ENCODE measurements at regions not wholly inside any gene's neighbourhood (a gene's known extent, or its start where the extent isn't known, plus 50 kb on each side); places are given as distances from the start of the nearest gene placed in this dataset.

DNA sequence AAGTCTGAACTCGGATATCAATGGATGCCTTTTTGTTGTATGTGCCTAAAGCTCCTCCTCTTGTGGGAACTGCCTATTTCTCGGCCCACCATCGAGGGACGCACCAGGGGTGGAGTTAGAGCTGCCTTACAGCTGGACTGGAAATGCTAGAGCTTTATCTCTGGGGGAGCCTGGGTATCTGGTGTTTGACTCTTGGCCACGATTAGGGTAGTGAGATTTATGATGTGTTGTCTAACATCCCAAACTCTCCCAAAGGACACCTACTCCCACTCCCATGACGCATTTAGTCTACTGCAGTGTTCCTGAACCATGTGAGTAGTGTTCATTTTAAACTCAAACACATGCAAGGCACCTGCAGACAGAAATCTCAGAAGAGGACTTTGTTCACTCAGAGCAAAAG, 594.8 kb downstream of the METTL4 start:
- H3K36me3 Mint-ChIP-seq, result peaks cover 19% of the 10 kb centered on the region
- ATAC-seq (no peak), DNase-seq (ENCODE audit: low spot score) (no peak)
- H3K27me3 Mint-ChIP-seq (ENCODE audit: low read depth), result peaks cover 25% of the 10 kb centered on the region
- peaks cover 44% of the 10 kb centered on the region for H3K9me3 Mint-ChIP-seq
- no peak overlapping the region for H3K4me3 Mint-ChIP-seq
- TF ChIP-seq, protein P1, sequence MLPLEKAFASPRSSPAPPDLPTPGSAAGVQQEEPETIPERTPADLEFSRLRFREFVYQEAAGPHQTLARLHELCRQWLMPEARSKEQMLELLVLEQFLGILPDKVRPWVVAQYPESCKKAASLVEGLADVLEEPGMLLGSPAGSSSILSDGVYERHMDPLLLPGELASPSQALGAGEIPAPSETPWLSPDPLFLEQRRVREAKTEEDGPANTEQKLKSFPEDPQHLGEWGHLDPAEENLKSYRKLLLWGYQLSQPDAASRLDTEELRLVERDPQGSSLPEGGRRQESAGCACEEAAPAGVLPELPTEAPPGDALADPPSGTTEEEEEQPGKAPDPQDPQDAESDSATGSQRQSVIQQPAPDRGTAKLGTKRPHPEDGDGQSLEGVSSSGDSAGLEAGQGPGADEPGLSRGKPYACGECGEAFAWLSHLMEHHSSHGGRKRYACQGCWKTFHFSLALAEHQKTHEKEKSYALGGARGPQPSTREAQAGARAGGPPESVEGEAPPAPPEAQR (CRISPR knock-in tag; IDR thresholded peaks at IDR 0.05), result no peak
- TF ChIP-seq, protein P2, sequence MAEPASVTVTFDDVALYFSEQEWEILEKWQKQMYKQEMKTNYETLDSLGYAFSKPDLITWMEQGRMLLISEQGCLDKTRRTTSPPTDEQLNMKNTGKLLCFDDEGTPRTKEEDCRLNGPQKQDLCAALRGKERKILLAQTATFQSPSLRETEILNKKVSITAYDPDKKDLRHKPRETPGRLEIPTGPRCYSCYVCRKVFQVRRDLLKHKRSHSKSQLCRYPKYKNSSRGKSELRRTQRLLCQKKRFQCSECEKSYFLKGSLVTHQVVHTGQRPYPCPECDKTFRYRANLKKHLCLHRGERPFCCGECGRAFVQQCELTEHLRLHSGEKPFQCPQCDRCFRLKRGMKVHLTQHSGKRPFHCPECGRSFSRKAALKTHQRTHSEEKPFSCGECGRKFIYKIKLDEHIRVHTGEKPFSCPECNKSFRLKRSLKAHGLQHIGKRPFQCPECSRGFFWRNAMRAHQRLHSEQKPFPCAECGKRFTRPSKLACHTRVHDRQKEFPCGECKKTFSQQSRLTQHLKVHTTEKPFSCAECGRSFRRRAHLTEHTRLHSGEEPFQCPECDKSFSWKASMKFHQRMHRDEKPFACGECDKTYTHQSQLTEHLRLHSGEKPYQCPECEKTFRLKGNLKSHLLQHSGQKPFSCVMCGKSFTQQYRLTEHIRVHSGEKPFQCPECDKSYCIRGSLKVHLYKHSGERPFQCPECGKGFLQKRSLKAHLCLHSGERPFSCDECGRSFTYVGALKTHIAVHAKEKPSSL (CRISPR knock-in tag; conservative IDR thresholded peaks at IDR 0.05), result no peak
- TF ChIP-seq JUN (CRISPR knock-in tag; IDR thresholded peaks at IDR 0.05) (no peak), ELF4 (CRISPR knock-in tag; IDR thresholded peaks at IDR 0.05; ENCODE audit: low read depth) (no peak), ZNF423 (CRISPR knock-in tag; IDR thresholded peaks at IDR 0.05) (no peak), CBFB (CRISPR knock-in tag; IDR thresholded peaks at IDR 0.05; ENCODE audit: low read depth) (no peak), FOXJ3 (CRISPR knock-in tag; IDR thresholded peaks at IDR 0.05; ENCODE audit: borderline replicate concordance) (no peak), SMAD3 (CRISPR knock-in tag; IDR thresholded peaks at IDR 0.05; ENCODE audit: borderline replicate concordance) (no peak)
- TF ChIP-seq, protein P3, sequence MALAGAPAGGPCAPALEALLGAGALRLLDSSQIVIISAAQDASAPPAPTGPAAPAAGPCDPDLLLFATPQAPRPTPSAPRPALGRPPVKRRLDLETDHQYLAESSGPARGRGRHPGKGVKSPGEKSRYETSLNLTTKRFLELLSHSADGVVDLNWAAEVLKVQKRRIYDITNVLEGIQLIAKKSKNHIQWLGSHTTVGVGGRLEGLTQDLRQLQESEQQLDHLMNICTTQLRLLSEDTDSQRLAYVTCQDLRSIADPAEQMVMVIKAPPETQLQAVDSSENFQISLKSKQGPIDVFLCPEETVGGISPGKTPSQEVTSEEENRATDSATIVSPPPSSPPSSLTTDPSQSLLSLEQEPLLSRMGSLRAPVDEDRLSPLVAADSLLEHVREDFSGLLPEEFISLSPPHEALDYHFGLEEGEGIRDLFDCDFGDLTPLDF (CRISPR knock-in tag; IDR thresholded peaks at IDR 0.05), result no peak
- TF ChIP-seq, protein P4, sequence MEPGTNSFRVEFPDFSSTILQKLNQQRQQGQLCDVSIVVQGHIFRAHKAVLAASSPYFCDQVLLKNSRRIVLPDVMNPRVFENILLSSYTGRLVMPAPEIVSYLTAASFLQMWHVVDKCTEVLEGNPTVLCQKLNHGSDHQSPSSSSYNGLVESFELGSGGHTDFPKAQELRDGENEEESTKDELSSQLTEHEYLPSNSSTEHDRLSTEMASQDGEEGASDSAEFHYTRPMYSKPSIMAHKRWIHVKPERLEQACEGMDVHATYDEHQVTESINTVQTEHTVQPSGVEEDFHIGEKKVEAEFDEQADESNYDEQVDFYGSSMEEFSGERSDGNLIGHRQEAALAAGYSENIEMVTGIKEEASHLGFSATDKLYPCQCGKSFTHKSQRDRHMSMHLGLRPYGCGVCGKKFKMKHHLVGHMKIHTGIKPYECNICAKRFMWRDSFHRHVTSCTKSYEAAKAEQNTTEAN (CRISPR knock-in tag; IDR thresholded peaks at IDR 0.05), result no peak
- TF ChIP-seq, protein P5, sequence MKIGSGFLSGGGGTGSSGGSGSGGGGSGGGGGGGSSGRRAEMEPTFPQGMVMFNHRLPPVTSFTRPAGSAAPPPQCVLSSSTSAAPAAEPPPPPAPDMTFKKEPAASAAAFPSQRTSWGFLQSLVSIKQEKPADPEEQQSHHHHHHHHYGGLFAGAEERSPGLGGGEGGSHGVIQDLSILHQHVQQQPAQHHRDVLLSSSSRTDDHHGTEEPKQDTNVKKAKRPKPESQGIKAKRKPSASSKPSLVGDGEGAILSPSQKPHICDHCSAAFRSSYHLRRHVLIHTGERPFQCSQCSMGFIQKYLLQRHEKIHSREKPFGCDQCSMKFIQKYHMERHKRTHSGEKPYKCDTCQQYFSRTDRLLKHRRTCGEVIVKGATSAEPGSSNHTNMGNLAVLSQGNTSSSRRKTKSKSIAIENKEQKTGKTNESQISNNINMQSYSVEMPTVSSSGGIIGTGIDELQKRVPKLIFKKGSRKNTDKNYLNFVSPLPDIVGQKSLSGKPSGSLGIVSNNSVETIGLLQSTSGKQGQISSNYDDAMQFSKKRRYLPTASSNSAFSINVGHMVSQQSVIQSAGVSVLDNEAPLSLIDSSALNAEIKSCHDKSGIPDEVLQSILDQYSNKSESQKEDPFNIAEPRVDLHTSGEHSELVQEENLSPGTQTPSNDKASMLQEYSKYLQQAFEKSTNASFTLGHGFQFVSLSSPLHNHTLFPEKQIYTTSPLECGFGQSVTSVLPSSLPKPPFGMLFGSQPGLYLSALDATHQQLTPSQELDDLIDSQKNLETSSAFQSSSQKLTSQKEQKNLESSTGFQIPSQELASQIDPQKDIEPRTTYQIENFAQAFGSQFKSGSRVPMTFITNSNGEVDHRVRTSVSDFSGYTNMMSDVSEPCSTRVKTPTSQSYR (CRISPR knock-in tag; IDR thresholded peaks at IDR 0.05), result no peak
- POLR2A ChIA-PET, result no interaction called here
- CTCF ChIA-PET, result no interaction called here
- peaks cover 14% of the 10 kb centered on the region for H3K4me1 Mint-ChIP-seq
- no peak overlapping the region for H3K27ac Mint-ChIP-seq

DNA sequence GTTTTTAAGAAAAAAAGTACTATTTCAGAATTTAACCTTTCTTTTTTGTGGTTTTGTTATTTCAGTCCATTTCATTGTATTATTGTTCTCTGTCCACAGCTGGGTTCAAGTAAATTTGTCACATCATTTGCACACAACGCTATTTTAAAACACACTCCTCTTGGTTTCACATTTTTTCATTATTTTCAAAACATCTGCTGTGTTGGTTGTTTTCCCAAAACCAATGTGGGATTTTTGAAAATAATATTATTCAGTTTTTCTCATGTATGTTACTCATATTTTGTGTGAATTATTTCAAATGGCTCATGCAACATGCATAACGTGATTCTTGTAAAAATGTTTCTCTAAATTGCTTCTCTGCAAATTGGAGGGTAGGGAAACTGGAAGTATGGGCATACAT, 589.2 kb downstream of the METTL4 start:
- Mint-ChIP-seq H3K36me3 (peaks cover 11% of the 10 kb centered on the region), H3K9me3 (peaks cover 39% of the 10 kb centered on the region), H3K27ac (no peak overlapping the region), H3K4me1 (no peaks in the 10 kb centered on the region), H3K4me3 (no peak overlapping the region), H3K27me3 (ENCODE audit: low read depth) (peaks cover 2% of the 10 kb centered on the region; the same call in 1 of the 2 replicates)
- ATAC-seq (no peak), DNase-seq (ENCODE audit: low spot score) (no peak)
- POLR2A ChIA-PET, result no interaction called here
- CTCF ChIA-PET, result no interaction called here
- no peak for TF ChIP-seq NFE2L1 (CRISPR knock-in tag; IDR thresholded peaks at IDR 0.05)
- TF ChIP-seq, protein P6, sequence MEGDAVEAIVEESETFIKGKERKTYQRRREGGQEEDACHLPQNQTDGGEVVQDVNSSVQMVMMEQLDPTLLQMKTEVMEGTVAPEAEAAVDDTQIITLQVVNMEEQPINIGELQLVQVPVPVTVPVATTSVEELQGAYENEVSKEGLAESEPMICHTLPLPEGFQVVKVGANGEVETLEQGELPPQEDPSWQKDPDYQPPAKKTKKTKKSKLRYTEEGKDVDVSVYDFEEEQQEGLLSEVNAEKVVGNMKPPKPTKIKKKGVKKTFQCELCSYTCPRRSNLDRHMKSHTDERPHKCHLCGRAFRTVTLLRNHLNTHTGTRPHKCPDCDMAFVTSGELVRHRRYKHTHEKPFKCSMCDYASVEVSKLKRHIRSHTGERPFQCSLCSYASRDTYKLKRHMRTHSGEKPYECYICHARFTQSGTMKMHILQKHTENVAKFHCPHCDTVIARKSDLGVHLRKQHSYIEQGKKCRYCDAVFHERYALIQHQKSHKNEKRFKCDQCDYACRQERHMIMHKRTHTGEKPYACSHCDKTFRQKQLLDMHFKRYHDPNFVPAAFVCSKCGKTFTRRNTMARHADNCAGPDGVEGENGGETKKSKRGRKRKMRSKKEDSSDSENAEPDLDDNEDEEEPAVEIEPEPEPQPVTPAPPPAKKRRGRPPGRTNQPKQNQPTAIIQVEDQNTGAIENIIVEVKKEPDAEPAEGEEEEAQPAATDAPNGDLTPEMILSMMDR (IDR thresholded peaks at IDR 0.05), result no peak
- no peak for TF ChIP-seq EMX1 (CRISPR knock-in tag; IDR thresholded peaks at IDR 0.05)
- no peak for TF ChIP-seq TEAD4 (CRISPR knock-in tag; IDR thresholded peaks at IDR 0.05)
- no peak for TF ChIP-seq CREM (CRISPR knock-in tag; IDR thresholded peaks at IDR 0.05)
- TF ChIP-seq ZNF121 (CRISPR knock-in tag; IDR thresholded peaks at IDR 0.05), result no peak
- TF ChIP-seq SMAD3 (CRISPR knock-in tag; IDR thresholded peaks at IDR 0.05; ENCODE audit: borderline replicate concordance), result no peak
- TF ChIP-seq FOXK1 (CRISPR knock-in tag; IDR thresholded peaks at IDR 0.05), result no peak
- TF ChIP-seq, protein P7, sequence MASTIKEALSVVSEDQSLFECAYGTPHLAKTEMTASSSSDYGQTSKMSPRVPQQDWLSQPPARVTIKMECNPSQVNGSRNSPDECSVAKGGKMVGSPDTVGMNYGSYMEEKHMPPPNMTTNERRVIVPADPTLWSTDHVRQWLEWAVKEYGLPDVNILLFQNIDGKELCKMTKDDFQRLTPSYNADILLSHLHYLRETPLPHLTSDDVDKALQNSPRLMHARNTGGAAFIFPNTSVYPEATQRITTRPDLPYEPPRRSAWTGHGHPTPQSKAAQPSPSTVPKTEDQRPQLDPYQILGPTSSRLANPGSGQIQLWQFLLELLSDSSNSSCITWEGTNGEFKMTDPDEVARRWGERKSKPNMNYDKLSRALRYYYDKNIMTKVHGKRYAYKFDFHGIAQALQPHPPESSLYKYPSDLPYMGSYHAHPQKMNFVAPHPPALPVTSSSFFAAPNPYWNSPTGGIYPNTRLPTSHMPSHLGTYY (CRISPR knock-in tag; IDR thresholded peaks at IDR 0.05), result no peak
- TF ChIP-seq ELF4 (CRISPR knock-in tag; IDR thresholded peaks at IDR 0.05; ENCODE audit: low read depth), result no peak
- TF ChIP-seq, protein P8, sequence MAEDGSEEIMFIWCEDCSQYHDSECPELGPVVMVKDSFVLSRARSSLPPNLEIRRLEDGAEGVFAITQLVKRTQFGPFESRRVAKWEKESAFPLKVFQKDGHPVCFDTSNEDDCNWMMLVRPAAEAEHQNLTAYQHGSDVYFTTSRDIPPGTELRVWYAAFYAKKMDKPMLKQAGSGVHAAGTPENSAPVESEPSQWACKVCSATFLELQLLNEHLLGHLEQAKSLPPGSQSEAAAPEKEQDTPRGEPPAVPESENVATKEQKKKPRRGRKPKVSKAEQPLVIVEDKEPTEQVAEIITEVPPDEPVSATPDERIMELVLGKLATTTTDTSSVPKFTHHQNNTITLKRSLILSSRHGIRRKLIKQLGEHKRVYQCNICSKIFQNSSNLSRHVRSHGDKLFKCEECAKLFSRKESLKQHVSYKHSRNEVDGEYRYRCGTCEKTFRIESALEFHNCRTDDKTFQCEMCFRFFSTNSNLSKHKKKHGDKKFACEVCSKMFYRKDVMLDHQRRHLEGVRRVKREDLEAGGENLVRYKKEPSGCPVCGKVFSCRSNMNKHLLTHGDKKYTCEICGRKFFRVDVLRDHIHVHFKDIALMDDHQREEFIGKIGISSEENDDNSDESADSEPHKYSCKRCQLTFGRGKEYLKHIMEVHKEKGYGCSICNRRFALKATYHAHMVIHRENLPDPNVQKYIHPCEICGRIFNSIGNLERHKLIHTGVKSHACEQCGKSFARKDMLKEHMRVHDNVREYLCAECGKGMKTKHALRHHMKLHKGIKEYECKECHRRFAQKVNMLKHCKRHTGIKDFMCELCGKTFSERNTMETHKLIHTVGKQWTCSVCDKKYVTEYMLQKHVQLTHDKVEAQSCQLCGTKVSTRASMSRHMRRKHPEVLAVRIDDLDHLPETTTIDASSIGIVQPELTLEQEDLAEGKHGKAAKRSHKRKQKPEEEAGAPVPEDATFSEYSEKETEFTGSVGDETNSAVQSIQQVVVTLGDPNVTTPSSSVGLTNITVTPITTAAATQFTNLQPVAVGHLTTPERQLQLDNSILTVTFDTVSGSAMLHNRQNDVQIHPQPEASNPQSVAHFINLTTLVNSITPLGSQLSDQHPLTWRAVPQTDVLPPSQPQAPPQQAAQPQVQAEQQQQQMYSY (CRISPR knock-in tag; IDR thresholded peaks at IDR 0.05), result no peak

All from WTC11 (cell line).